ENCODE measurements at regions not wholly inside any gene's neighbourhood (a gene's known extent, or its start where the extent isn't known, plus 50 kb on each side); places are given as distances from the start of the nearest gene placed in this dataset.

GRCh38 chr7:46366526-46366925 is 445.5 kb upstream of the IGFBP3 start:
- Histone ChIP-seq H3K27me3 (no peaks in the 10 kb centered on the region), H3K36me3 (no peaks in the 10 kb centered on the region), H3K4me1 (no peaks in the 10 kb centered on the region), H3K4me3 (no peak overlapping the region), H3K27ac (no peak overlapping the region), H3K9me3 (no peaks in the 10 kb centered on the region)
- 93 to 98% (median 97%) methylated on average over 1 of the region's 1 CpG for WGBS, 4 donors
- ATAC-seq (no peak), DNase-seq (no peak)
- TF ChIP-seq, protein P1, sequence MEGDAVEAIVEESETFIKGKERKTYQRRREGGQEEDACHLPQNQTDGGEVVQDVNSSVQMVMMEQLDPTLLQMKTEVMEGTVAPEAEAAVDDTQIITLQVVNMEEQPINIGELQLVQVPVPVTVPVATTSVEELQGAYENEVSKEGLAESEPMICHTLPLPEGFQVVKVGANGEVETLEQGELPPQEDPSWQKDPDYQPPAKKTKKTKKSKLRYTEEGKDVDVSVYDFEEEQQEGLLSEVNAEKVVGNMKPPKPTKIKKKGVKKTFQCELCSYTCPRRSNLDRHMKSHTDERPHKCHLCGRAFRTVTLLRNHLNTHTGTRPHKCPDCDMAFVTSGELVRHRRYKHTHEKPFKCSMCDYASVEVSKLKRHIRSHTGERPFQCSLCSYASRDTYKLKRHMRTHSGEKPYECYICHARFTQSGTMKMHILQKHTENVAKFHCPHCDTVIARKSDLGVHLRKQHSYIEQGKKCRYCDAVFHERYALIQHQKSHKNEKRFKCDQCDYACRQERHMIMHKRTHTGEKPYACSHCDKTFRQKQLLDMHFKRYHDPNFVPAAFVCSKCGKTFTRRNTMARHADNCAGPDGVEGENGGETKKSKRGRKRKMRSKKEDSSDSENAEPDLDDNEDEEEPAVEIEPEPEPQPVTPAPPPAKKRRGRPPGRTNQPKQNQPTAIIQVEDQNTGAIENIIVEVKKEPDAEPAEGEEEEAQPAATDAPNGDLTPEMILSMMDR (IDR thresholded peaks at IDR 0.05), result no peak
- TF ChIP-seq POLR2A (IDR thresholded peaks at IDR 0.05), result no peak
- intact Hi-C loops (cut with DNase I), result loop anchor here in 2 of 10 donors (10.0 kb wide), 1 partner anchor 718 kb away; no protein-coding TSS in a partner anchor

- TF ChIP-seq POLR2A (IDR thresholded peaks at IDR 0.05), result no peak
- TF ChIP-seq, protein P1 (IDR thresholded peaks at IDR 0.05), result peak in 1 of 12 donors; percentile 9
- no peaks in the 10 kb centered on the region for H3K9me3 ChIP-seq
- no peaks in the 10 kb centered on the region for H3K4me1 ChIP-seq
- 71 to 85% (median 83%) methylated on average over 1 of the region's 1 CpG for WGBS, 4 donors
- ATAC-seq (no peak), DNase-seq (no peak)
- intact Hi-C loops (cut with DNase I), result loop anchor here in 4 of 10 donors (5.0 to 10.0 kb wide), 2 partner anchors 721 to 724 kb away; no protein-coding TSS in a partner anchor
- H3K27ac ChIP-seq, result no peak overlapping the region
- H3K4me3 ChIP-seq, result no peak overlapping the region
- H3K36me3 ChIP-seq, result no peaks in the 10 kb centered on the region
- no peaks in the 10 kb centered on the region for H3K27me3 ChIP-seq
These were observed 442.6 kb upstream of the IGFBP3 start for GRCh38 chr7:46363688-46364087.

GRCh38 chr7:46360811-46361210 is 439.7 kb upstream of the IGFBP3 start:
- no peak for ATAC-seq
- intact Hi-C loops (cut with DNase I), result loop anchor here in 4 of 10 donors (5.0 to 10.0 kb wide), 2 partner anchors 724 to 726 kb away; no protein-coding TSS in a partner anchor
- Histone ChIP-seq H3K36me3 (no peaks in the 10 kb centered on the region), H3K27me3 (no peaks in the 10 kb centered on the region), H3K4me1 (no peaks in the 10 kb centered on the region), H3K9me3 (no peaks in the 10 kb centered on the region), H3K27ac (no peak overlapping the region), H3K4me3 (no peak overlapping the region)
- TF ChIP-seq POLR2A (IDR thresholded peaks at IDR 0.05), result no peak
- TF ChIP-seq, protein P1 (IDR thresholded peaks at IDR 0.05), result peak in 1 of 12 donors; percentile 19
- peak in 1 of 5 donors; percentile 24 for DNase-seq
- WGBS, 4 donors, result 71 to 87% (median 83%) methylated on average over 2 of the region's 2 CpGs

- no peak overlapping the region for H3K27ac ChIP-seq
- DNase-seq (no peak), ATAC-seq (no peak)
- WGBS, 4 donors, result 90 to 97% (median 94%) methylated on average over 3 of the region's 3 CpGs
- no peak for TF ChIP-seq POLR2A (IDR thresholded peaks at IDR 0.05)
- TF ChIP-seq, protein P1 (IDR thresholded peaks at IDR 0.05), result no peak
- intact Hi-C loops (cut with DNase I), result loop anchor here in 4 of 10 donors (5.0 to 10.0 kb wide), 2 partner anchors 725 to 727 kb away; no protein-coding TSS in a partner anchor
- H3K4me3 ChIP-seq, result no peak overlapping the region
- H3K4me1 ChIP-seq, result no peaks in the 10 kb centered on the region
- no peaks in the 10 kb centered on the region for H3K36me3 ChIP-seq
- no peaks in the 10 kb centered on the region for H3K9me3 ChIP-seq
- no peaks in the 10 kb centered on the region for H3K27me3 ChIP-seq
These were observed 439.2 kb upstream of the IGFBP3 start for GRCh38 chr7:46360296-46360695.

Data from heart left ventricle (tissue), 16 donors.